Neural cell (in vitro differentiated cells): ENCODE measurements at regions not wholly inside any gene's neighbourhood (a gene's known extent, or its start where the extent isn't known, plus 50 kb on each side); places are given as distances from the start of the nearest gene placed in this dataset.

Experiments
- H2AFZ ChIP-seq: fragments of 200-600, 300-800 bp; sonication (generic), shearing (Covaris generic); 2 replicates; pipeline ENCODE4 v1.6.0; 2014; ENCODE audit warnings: low read depth, mild to moderate bottlenecking, antibody characterized with exemption, low read length, moderate library complexity
- H3F3A ChIP-seq: fragments of 200-600 bp; shearing (Covaris generic); 2 replicates; pipeline ENCODE4 v1.6.1; 2016; ENCODE audit warnings: mild to moderate bottlenecking, moderate library complexity, mixed read lengths, antibody characterized with exemption, low read length; ENCODE audit not compliant: insufficient read depth, poor library complexity, severe bottlenecking
- H3K27ac ChIP-seq: fragments of 200-600, 300-800 bp; sonication (generic), shearing (Covaris generic); 2 replicates; pipeline ENCODE4 v1.5.1; 2014; ENCODE audit warnings: mild to moderate bottlenecking, low read length, moderate library complexity
- H3K27me3 ChIP-seq: fragments of 300-800, 200-600 bp; sonication (generic), shearing (Covaris generic); 2 replicates; pipeline ENCODE4 v1.6.0; 2014; ENCODE audit warnings: mild to moderate bottlenecking, low read depth, low read length, moderate library complexity; ENCODE audit not compliant: insufficient read depth
- H3K36me3 ChIP-seq: fragments of 300-800, 200-600 bp; sonication (generic), shearing (Covaris generic); 2 replicates; pipeline ENCODE4 v1.5.1; 2014; ENCODE audit warnings: mild to moderate bottlenecking, antibody characterized with exemption, low read length, moderate library complexity; ENCODE audit not compliant: insufficient read depth
- H3K4me2 ChIP-seq: fragments of 300-800, 200-600 bp; sonication (generic), shearing (Covaris generic); 2 replicates; pipeline ENCODE4 v1.6.0; 2014; ENCODE audit warnings: mild to moderate bottlenecking, low read length
- H3K4me3 ChIP-seq: fragments of 300-800, 200-600 bp; sonication (generic), shearing (Covaris generic); 2 replicates; pipeline ENCODE4 v1.5.1; 2014; ENCODE audit warnings: mild to moderate bottlenecking, low read length, moderate library complexity
- H3K79me2 ChIP-seq: fragments of 200-600 bp; shearing (Covaris generic); replicated peaks from 2 replicates; pipeline ENCODE4 v1.6.0; 2014; ENCODE audit warnings: mild to moderate bottlenecking, low read length, moderate library complexity; ENCODE audit not compliant: insufficient read depth
- H3K9ac ChIP-seq: fragments of 300-800, 200-600 bp; sonication (generic), shearing (Covaris generic); 2 replicates; pipeline ENCODE4 v1.6.1; 2016; ENCODE audit warnings: mild to moderate bottlenecking, low read length, mixed read lengths
- H3K9me2 ChIP-seq: fragments of 200-600 bp; shearing (Covaris generic); 2 replicates; pipeline ENCODE4 v1.6.1; 2016; ENCODE audit warnings: mild to moderate bottlenecking, low read length, mixed read lengths; ENCODE audit not compliant: insufficient read depth
- H3K9me3 ChIP-seq: fragments of 200-600, 300-800 bp; sonication (generic), shearing (Covaris generic); 2 replicates; pipeline ENCODE4 v1.6.1; 2016; ENCODE audit warnings: mild to moderate bottlenecking, mixed run types, low read length, moderate library complexity, mixed read lengths
- H4K20me1 ChIP-seq: fragments of 200-600 bp; shearing (Covaris generic); 2 replicates; pipeline ENCODE4 v1.6.1; 2016; ENCODE audit warnings: mild to moderate bottlenecking, mixed run types; ENCODE audit not compliant: insufficient read depth
- EP300 ChIP-seq: fragments of 450-650 bp; conservative IDR thresholded peaks from 2 replicates; pipeline ENCODE4 v1.6.1; 2014; ENCODE audit warnings: antibody characterized with exemption, mild to moderate bottlenecking, moderate library complexity; ENCODE audit not compliant: poor library complexity, severe bottlenecking
- EZH2 ChIP-seq: fragments of 200-600, 300-800 bp; shearing (Covaris generic), sonication (generic); IDR thresholded peaks from 2 replicates; pipeline ENCODE4 v1.6.1; 2014; ENCODE audit warnings: antibody characterized with exemption, low read length, borderline replicate concordance, mild to moderate bottlenecking; ENCODE audit not compliant: insufficient read depth, poor library complexity, severe bottlenecking
- MXI1 ChIP-seq: fragments of 450-650 bp; conservative IDR thresholded peaks from 2 replicates; pipeline ENCODE4 v1.6.1; 2014; ENCODE audit warnings: antibody characterized with exemption, mild to moderate bottlenecking; ENCODE audit not compliant: poor library complexity, severe bottlenecking
- POLR2AphosphoS5 ChIP-seq: IDR thresholded peaks from 2 replicates; pipeline ENCODE4 v1.6.1; 2012
- RAD21 ChIP-seq: fragments of 450-650 bp; conservative IDR thresholded peaks from 2 replicates; pipeline ENCODE4 v1.6.1; 2014; ENCODE audit warnings: antibody characterized with exemption, mild to moderate bottlenecking, moderate library complexity
- REST ChIP-seq: IDR thresholded peaks from 2 replicates; pipeline ENCODE4 v1.6.1; 2012; ENCODE audit warnings: borderline replicate concordance
- SMC3 ChIP-seq: fragments of 450-650 bp; conservative IDR thresholded peaks from 2 replicates; pipeline ENCODE4 v1.6.1; 2014; ENCODE audit warnings: antibody characterized with exemption, mild to moderate bottlenecking, moderate library complexity; ENCODE audit not compliant: poor library complexity
- TAF1 ChIP-seq: IDR thresholded peaks from 2 replicates; pipeline ENCODE4 v1.6.1; 2012; ENCODE audit warnings: low read depth
- TF ChIP-seq, protein P1 (sequence below): fragments of 450-650 bp; IDR thresholded peaks from 2 replicates; pipeline ENCODE4 v1.5.1; 2014; ENCODE audit warnings: antibody characterized with exemption, mild to moderate bottlenecking, moderate library complexity; ENCODE audit not compliant: poor library complexity, severe bottlenecking

DNA sequence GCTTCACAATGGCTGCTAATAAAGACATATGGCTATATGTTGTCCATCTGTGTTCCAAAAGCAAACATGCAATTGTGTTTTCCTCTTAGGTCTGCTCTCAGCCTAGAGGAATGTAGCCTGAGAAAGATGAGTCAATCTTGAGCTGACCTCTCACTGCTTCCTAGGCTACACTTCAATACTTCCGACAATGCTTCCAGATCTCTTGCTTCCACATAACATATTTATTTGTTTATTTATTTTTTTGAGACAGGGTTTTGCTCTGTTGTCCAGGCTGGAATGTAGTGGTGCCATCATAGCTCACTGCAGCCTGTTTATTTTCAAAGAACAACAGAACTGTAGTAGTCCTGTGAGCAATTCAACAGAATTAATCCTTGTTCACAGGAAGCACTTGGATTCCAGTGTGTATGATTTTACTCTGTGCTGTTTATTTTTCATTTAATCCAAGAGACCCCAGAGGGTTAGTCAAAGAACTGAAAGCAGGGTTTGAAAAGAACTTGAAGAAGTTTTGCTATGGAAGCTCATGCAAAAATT is 437.9 kb downstream of the TXNL1 start:
- Histone ChIP-seq H3F3A (no peaks in the 10 kb centered on the region), H3K4me3 (no peak overlapping the region), H3K9me3 (no peaks in the 10 kb centered on the region), H3K4me2 (no peak overlapping the region), H3K27me3 (no peaks in the 10 kb centered on the region), H3K79me2 (no peaks in the 10 kb centered on the region), H3K9ac (no peak overlapping the region), H3K36me3 (no peaks in the 10 kb centered on the region), H4K20me1 (no peaks in the 10 kb centered on the region), H3K27ac (no peak overlapping the region), H2AFZ (no peak overlapping the region), H3K9me2 (no peaks in the 10 kb centered on the region)
- TF ChIP-seq SMC3 (no peak), TAF1 (no peak), EP300 (no peak), MXI1 (no peak), EZH2 (no peak), POLR2AphosphoS5 (no peak), REST (no peak), RAD21 (no peak)
- TF ChIP-seq, protein P1, sequence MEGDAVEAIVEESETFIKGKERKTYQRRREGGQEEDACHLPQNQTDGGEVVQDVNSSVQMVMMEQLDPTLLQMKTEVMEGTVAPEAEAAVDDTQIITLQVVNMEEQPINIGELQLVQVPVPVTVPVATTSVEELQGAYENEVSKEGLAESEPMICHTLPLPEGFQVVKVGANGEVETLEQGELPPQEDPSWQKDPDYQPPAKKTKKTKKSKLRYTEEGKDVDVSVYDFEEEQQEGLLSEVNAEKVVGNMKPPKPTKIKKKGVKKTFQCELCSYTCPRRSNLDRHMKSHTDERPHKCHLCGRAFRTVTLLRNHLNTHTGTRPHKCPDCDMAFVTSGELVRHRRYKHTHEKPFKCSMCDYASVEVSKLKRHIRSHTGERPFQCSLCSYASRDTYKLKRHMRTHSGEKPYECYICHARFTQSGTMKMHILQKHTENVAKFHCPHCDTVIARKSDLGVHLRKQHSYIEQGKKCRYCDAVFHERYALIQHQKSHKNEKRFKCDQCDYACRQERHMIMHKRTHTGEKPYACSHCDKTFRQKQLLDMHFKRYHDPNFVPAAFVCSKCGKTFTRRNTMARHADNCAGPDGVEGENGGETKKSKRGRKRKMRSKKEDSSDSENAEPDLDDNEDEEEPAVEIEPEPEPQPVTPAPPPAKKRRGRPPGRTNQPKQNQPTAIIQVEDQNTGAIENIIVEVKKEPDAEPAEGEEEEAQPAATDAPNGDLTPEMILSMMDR = no peak

GRCh38 chr18:56199580-56200330 is 438.6 kb downstream of the TXNL1 start:
- TF ChIP-seq, protein P1 = no peak
- TF ChIP-seq EZH2 = no peak
- TF ChIP-seq POLR2AphosphoS5 = no peak
- TF ChIP-seq RAD21 = no peak
- no peak for TF ChIP-seq EP300
- no peak for TF ChIP-seq MXI1
- TF ChIP-seq SMC3 = no peak
- no peak for TF ChIP-seq REST
- TF ChIP-seq TAF1 = no peak
- no peaks in the 10 kb centered on the region for H3K27me3 ChIP-seq
- H3K4me3 ChIP-seq = no peak overlapping the region
- H3K4me2 ChIP-seq = no peak overlapping the region
- H3K9ac ChIP-seq = no peak overlapping the region
- no peaks in the 10 kb centered on the region for H4K20me1 ChIP-seq
- no peaks in the 10 kb centered on the region for H3F3A ChIP-seq
- H3K79me2 ChIP-seq = no peaks in the 10 kb centered on the region
- H3K9me2 ChIP-seq = no peaks in the 10 kb centered on the region
- H3K36me3 ChIP-seq = no peaks in the 10 kb centered on the region
- H3K9me3 ChIP-seq = no peaks in the 10 kb centered on the region
- no peak overlapping the region for H3K27ac ChIP-seq
- H2AFZ ChIP-seq = no peak overlapping the region
